GM19452 (cell line): ENCODE measurements at regions not wholly inside any gene's neighbourhood (a gene's known extent, or its start where the extent isn't known, plus 50 kb on each side); places are given as distances from the start of the nearest gene placed in this dataset.
"Not testable (repeated sequence)": the region's sequence is repeated elsewhere in the genome, so short reads cannot be mapped to it uniquely, and the experiment has no call there.

Experiments used
- ATAC-seq: cut with Tn5 transposase; IDR thresholded peaks from one replicate; pipeline ENCODE4 v1.9.1; 2021; ENCODE audit not compliant: unreplicated experiment

DNA sequence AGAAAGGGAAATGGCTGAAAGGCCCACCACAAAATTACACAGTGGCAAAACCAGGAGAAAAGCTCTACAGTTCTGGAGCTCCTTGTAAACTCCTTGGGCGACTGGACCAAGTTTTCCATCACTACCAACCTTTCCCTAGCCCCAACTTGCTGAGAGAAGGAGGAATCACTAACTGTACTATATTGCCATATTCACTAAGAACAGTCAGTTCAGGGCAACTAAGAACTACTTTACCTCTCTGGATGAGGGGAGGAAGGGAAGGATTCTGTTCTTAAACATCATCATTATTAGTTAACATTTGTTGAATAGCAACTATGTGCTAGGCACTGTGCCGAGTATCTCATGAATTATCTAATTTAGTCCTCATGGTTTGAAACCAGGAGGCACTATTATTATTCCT is 98.1 kb upstream of the SVIL start:
- ATAC-seq, result no peak

DNA sequence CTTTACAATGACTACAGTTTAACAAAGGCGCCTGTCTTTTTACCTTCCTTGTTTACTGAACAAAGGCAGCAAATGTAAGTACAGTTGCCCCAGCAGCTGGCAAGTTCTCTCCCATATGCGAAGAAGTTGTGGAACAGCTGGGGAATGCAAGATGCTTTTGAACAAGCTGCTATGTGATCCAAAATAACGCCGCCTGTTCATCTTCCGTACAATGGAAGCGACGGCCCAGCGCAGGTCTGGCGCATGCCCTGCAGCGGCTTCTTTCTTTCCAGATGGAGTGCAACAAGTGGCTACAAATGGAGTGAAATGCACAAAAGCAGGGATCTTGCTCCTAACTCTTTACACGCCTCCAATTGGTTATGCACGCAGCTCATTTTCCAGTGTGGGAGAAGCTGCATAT is 97.0 kb upstream of the SVIL start:
- no peak for ATAC-seq

DNA sequence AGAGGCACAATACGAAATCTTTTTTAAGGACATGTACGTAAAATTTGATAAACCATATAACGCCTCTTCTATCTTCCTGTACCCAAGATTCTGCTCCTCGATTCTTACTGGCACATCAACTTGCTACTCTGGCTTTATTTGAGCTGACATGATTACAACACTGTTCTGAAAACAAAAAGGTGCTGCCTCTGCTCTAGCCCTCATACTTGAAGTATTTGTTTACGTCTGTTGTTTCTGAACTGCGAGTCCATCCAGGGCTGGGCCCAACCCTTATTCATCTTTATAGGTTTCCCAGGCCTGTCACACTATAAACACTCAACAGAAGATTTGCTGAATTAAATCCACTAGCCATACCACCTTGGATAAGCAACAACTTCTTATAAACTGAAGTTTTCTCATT is 96.2 kb upstream of the SVIL start:
- no peak for ATAC-seq

DNA sequence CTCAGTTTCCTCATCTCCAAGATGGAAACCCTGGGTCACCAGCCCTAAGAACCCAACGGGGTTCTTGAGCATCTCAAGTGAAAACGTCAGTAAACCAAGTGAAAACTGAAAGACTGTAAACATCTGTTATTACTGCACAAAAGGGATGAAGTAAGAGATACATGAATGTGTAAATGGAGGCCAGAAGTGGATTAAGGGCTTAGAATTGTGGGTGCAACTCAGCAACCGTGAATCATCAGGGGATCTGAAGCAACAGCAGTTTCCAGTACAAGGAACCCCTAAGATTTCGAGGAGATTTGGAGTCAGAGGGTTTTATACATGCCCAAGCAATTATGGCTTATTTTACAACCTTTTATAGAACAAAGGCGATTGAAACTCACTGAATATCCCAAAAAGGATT is 95.7 kb upstream of the SVIL start:
- ATAC-seq, result no peak

DNA sequence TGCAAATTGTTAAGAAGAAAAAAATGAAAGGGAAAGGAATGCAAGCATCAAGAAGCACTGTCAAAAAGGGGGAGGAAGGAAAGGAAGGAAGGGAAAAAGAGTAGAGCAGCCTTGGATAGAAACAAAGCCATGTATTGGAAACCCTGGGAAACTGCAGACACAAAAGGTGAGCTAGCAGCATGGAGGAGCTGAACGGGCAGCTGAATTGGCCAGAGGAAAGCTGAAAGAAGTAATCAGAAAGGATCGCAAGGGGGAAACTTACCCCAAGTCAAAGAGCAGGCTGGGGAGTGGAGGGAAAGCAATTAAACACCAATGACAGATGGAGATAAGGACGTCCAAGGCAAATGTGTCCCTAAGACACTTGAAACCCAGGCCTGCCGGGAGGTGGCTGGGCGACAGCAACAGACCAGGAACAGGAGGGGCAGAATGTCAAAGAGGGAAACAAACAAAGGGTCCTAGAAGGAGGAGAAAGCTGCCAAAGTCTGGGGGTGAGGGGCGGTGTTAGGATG is 93.8 kb upstream of the SVIL start:
- no peak for ATAC-seq

DNA sequence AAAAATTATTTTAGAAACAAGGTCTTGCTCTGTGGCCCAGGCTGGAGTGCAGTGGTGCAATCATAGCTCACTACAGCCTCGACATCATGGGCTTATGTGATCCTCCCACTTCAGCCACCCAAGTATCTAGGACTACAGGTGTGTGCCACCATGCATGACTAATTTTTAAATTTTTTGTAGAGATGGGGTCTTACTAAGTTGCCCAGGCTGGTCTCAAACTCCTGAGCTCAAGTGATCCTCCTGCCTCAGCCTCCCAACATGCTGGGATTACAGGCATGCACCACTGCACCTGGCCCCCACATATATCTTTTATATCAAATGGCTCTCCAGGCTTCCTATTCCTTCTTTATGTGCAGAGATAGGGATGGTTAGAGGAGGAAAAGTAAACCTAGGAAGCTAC is 91.2 kb upstream of the SVIL start:
- not testable (repeated sequence) for ATAC-seq

DNA sequence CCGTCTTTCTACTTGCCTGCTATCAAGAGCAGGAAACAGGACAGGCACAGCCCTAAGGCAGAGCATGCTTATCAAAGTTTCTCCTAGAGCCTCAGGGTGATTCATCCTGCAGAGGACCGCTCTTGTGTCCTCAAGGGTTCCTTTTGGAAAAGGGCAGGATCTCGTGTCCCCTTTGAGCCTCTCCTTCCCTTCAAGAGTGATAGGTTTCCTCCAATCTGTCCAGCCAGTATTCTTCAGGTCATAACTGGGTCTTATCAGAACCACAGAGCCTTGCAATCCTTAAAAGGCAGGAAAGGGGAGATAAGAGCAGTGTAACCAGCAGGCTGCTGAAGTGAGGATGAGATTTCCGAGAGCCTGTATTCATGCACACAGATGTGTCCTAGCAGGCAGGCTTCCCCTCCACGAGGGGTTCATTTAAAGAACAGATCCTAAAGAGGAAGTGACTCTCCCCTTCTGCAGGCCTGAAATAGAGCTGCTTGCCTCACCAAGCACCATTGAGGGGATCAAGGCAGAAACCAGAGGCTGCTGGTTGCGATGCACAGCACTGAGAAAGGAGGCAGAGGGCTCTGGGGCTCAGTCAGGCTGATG is 90.5 kb upstream of the SVIL start:
- no peak for ATAC-seq

DNA sequence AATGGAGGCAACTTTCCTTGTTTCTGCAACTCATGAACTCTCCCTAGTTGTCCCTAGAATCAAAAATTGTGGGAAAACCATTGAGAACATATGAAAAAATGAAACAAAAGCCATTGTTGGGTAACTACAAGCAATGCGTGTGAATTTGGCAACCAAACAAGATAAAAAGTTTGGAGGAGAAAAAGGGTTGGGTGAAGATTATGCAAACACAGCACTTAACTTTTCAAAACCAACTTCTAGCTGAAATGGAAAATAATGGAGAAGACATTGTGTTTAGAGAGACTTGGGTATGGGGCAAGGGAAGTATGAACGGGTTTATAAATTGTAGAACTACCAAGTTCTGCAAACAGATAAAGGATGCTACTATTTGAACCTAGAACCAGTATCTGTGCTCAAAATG is 89.0 kb upstream of the SVIL start:
- ATAC-seq, result no peak

DNA sequence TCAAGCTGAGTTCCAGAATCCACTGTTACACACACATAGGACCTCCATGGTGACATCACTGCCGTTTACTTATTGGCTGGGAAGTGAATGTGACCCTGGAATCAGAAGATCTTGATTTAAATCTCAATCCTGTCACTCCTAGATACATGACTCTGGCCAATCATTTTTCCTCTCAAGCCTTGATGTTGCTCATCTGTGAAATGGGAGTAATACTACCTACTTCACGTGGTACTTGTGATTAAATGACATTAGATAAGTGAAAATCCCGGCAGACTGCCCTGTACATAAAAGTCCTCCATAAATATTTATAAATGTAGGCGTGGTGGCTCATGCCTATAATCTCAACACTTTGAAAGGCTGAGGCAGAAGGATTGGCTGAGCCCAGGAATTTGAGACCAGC is 88.0 kb upstream of the SVIL start:
- ATAC-seq, result no peak

DNA sequence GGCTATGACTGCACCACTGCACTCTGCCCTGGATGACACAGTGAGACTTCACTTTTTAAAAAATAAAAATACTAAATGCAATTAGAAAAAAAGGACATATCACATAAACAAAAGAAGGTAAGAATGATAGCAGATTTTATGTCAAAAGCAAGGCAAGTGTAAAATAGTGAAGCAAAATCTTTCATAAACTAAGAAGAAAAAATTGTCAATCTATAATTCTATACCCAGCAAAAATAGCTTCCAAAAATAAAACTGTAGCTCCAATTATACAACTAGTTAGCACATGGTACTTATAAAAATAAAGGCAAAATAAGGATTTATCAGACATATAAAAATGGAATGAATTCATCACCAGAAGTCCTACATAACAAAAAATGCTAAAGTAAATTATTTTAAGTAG is 85.4 kb upstream of the SVIL start:
- ATAC-seq, result no peak

DNA sequence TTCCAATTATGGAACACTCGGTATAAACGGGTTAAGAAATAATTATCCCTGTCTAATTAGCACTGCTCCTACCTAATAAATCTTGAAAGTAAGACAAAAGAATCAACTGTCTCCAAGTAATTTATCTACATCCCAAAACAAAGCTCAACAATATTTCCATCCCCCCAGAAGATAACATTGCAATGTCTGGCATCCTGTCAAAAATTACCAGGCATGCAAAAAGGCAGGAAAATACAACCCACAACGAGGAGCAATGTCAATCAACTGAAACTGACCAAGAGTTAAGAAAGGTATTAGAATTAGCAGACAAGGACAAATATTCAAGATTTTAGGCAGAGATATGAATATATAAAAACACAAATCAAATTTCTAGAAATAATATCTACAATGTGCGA is 84.5 kb upstream of the SVIL start:
- ATAC-seq, result no peak

DNA sequence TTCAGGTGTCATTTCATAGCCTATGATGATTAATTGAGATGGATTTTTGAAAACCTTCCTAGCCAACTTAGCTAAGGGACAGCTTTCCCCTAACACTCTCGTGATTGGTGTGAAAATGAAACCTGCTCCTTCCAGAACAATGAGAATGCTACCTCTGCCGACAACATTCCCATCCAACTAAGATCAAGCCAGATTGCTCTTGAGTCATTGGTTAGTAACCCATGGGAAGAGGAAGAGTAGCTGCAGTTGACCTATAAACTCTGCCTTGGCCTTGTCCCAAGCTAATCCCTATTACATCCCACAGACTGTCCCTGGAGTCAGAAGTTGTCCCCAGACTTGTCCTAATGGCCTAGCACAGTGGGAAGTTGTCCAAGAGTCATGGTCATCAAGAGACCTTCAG is 80.5 kb upstream of the SVIL start:
- ATAC-seq, result no peak

DNA sequence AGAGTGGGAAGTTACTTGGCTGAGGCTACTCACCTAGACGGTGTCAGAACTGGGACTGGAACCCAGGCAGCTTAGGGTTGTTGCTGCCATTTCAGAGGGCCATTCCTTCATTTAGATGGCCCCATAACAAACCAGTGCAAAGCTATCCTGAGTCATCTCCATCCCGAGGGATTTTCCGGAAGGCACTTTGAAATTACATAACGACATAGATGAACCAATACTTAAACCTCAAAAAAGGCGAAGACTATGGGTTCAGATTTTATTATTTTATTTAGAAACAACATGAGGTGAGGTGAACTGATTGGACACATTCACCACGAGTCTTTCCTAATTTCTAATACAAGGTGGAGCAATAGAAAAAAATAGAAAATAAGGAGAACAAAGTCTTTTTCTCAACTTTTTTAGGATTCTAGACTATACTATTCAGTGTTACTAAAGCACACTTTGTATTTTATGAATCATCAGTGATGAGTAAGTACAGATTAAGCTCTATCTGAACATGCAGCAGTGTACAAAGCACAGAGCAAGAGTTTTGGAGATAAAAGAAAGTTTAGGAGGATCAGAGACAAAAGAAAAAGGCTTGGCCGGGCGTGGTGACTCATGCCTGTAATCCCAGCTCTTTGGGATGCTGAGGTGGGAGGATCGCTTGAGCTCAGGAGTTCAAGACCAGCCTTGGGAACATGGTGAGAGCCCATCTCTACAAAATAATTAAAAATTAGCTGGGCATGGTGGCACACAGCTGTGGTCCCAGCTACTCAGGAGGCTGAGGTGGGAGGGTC is 79.5 kb upstream of the SVIL start:
- no peak for ATAC-seq

DNA sequence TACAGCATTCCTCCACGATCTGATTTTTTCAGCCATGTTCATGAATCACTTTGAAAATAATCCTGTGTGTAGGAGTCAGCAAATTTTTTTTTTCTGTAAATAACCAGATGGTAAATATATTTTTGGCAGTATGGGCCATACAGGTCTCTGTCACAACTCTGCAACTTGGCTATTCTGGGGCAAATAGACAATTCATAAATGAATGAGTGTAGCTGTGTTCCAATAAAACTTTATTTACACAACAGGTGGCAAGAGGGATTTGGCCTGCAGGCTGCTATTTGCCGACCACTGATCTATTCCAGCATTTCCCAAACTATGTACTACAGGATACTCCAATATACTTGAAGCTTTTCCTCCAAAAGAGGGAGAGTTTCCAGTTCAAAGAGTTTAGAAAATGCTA is 78.7 kb upstream of the SVIL start:
- no peak for ATAC-seq

DNA sequence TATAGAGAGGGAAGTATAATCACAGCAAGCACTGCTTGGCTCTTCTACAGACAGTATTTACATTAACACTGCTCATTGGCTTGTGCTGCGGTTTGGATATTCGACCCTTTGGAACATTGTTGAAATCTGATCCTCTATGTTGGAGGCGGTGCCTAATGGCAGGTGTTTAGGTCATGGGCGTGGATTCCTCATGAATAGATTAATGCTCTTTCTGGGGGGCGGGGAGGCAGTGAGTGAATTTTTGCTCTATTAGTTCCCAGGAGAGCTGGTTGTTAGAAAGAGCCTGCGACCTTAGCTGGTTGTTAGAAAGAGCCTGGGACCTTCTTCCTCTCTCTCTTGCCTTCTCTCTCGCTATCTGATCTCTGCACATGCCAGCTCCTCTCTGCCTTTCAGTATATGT is 77.3 kb upstream of the SVIL start:
- no peak for ATAC-seq

DNA sequence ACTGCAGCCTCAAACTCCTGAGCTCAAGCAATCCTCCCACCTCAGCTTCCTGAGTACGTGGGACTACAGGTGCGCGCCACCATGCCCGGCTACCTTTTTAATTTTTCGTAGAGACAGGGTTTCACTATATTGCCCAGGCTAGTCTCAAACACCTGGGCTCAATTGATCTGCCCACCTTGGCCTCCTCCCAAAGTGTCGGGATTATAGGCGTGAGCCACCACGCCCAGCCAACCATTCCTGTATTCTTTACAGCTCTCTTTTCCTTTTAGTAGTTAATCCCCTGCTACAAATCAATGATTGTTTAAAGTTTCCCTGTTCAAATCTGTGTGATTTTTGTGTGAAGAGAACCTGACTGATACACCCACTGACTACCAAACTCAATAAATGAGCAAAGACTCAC is 75.4 kb upstream of the SVIL start:
- no peak for ATAC-seq

DNA sequence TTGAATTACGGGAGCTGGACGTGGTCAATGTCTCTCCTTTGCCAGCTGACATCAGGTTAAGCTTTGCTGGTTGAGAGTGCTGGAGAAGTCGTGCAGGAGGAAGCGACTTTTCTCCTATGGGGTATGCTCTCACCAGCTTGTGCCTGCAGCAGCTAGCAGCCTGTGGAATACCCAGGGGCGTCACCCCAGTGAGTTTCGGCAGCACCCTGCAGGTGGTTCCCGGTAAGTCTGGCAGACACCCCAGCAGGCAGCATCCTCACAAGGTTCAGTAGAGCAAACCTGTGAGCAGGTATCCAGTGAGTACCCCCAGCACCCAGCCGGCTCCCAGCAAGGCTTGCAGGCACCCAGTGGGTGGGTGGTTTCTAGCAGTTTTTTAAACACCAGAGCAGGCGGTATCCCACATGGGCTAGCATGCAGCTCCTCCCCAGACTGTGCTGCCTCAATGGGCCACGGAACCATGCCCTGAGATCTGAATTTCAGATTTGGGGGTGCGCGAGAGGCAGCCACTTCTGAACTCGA is 74.8 kb upstream of the SVIL start:
- no peak for ATAC-seq

DNA sequence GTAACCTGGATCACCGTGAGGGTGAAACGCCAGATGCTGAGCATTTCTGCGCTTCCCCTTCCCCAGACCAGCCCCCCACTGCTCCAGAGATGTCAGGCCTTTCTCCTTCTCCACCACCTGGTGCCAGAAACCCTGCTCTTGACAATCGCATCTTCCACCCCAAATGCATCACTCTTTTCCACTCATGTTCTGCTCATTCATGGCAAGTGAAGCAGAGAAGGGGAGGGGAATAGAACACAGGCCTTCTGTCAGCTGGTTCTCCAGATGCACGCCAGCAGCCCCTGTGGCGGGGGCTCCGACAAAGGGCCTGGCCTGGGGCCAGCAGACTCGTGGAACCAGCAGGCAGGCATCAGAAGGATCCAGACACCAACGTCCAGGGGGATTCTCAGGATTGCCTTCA is 68.5 kb upstream of the SVIL start:
- no peak for ATAC-seq

DNA sequence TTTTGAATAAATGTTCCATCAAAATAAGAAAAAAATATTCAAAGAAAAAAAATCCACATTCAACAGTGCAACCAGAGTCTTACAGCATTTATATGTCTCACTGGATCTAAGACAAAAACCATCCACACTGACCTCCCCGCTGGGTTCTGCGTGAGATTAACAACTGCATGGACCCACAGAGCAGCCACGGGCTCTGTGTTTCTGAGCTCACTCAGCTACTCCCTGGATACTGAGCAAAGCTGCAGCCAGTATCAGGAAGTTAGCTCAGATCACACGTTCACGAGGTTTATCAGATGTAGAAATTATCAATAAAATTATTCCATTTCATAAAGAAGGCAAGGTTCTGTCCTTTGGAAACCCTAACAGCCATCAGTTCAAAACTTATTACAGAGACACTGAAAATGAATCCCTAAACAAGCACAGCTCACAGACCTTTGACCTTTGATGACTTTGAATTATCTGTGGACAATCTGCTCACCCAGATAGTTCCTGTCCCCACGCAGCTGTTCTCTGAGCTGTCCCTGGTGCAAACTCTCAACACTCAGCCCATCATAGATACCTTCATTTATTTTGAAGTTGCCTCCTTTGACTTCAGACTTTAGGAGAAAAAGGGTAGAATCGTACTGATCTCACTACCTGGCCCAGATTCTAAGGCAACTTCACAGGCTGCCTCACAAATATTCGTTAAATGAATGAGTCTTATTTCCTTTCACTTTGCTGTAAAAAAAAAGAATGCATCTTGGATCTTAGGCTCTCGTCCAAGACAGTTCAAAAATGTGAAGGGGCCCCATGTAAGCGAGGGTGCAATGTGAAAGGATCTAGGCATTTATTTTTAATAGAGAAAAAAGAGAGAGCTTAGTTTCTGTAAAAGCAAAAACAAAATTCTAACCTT is 67.7 kb upstream of the SVIL start:
- ATAC-seq, result no peak

DNA sequence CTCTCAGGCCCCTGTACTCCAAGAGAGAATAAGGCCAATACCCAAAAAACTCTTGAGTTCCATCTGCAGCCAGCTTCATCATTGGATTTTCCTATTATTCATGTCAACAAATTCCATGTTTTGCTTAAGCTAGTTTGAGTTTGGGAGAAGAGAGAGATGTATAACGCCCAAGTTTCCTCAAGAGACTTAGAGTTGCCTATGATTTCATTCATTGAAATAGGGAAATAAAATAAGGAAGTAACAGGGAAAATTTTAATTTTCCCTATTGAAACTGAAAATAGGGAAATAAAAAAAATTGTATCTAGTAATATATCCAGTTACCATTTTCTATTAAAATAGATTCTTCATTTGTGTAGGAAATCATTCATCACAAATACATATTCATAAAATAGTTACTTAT is 66.5 kb upstream of the SVIL start:
- no peak for ATAC-seq

DNA sequence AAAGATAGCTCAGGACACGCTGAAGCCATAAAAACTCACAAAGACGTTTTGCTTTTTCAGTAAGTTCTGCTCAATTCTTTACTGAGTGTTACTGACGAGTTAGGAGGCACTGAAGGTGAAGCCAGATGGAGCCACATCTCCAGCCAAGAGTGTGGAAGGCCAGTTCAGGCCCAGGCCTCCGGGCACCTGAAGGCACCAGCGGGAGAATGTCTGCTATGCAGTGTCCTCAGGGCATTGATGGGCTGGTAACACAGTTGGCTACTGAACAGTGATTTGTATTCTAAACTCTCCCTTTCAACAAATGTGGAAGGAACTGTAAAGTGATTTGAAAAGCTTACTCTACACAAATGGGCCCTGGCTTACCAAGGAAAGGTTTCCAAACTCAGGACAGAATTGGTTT is 64.8 kb upstream of the SVIL start:
- ATAC-seq, result no peak
